NCI-H524 treated with DMSO at 0.1 percent for 48 hours (cell line): ENCODE measurements at regions not wholly inside any gene's neighbourhood (a gene's known extent, or its start where the extent isn't known, plus 50 kb on each side); places are given as distances from the start of the nearest gene placed in this dataset.
A peak's percentile ranks its signal among the peaks of the same experiment; 100 is the strongest.
"Not testable (repeated sequence)": the region's sequence is repeated elsewhere in the genome, so short reads cannot be mapped to it uniquely, and the experiment has no call there.

ENCODE experiments used
- DNase-seq: peaks from one replicate; lab custom pipeline; 2025; lab: John Stamatoyannopoulos, UW

DNA sequence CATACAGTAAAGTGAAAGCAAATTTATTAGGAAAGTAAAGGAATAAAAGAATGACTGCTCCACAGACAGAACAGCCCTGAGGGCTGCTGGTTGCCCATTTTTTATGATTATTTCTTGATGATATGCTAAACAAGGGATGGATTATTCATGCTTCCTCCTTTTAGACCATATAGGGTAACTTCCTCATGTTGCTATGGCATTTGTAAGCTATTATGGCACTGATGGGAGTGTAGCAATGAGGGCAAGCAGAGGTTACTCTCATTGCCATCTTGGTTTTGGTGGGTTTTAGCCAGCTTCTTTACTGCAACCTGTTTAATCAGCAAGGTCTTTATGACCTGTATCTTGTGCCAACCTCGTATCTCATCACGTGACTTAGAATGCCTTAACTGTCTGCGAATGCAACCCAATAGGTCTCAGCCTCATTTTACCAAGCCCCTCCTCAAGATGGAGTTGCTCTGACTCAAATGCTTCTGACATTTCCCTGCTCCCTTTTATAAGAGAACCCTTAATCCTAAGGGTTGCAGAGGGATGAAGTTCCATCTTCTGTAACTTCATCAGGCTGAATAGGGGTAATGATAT is 280.1 kb upstream of the RGS17 start:
- DNase-seq: no peak

DNA sequence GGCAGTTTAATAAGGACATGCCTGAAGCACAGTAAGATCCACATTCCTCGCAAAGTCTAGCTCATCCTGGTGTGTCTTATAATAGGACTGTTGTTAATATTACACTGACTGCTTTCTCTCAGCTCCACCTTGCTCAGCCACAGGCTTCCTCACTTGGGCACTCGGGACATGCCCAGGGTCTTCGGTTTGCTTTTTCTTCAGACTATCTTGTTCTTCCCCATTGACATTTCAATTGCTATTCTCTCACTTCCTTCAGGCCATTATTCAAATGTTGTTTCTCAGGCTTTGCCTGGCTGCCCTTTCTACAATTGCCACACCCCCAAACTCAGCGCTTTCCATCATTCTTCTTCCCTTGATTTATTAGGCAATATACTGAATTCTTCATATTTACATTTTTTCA is 274.8 kb upstream of the RGS17 start:
- no peak for DNase-seq

DNA sequence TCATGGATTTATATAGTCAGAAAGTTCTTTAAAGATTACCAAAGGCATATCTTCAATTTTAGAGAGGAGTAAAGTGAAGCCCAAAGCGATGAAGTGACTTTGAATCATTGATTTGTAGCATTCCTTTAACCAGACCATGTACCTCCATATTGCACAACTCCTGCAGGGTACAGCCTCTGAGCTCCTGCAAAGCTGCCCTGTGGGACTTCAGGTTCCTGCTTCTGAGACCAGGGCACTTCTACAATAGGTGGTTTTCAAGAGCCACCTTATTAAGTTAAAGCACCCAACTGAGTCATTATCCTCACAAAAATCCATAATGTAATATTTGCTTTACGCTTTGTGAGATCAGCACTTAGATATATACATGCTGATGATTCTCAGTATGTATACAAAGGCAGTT is 270.7 kb upstream of the RGS17 start:
- DNase-seq: no peak

DNA sequence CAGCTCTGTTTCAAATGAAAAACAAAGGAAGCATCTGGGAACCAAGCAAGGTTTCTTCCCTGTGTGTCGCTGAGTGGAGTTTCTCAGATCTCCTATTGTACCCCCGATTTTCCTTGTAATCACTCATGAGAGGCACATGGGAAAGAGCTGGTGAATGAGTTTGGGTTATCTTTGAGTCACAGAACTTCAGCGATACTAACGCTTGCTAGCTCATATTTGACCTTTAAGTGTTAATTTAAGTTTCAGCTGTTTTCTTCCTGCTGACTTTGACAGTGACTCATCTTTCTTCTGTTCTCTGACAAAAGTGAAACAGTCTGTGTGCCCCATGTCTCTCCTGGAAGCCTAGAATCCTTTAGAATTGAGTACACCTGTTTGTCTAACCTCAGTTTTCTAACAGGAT is 261.1 kb upstream of the RGS17 start:
- no peak for DNase-seq

DNA sequence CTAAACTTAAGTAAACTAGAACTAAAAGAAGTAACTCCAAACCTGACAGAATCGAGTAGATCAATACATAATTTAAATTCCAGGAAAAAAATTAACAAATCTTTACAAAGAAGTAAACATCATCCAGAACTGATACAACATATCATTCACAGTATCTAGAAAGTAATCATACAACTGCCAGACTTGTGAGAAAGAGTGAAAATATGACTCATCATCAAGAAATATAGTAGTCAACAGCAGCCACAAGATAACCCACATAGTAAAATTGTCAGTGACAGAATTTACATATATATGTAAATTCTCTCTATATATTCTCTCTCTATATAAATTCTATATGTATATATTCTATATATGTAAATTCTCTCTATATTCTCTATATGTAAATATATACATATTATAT is 242.8 kb upstream of the RGS17 start:
- no peak for DNase-seq

DNA sequence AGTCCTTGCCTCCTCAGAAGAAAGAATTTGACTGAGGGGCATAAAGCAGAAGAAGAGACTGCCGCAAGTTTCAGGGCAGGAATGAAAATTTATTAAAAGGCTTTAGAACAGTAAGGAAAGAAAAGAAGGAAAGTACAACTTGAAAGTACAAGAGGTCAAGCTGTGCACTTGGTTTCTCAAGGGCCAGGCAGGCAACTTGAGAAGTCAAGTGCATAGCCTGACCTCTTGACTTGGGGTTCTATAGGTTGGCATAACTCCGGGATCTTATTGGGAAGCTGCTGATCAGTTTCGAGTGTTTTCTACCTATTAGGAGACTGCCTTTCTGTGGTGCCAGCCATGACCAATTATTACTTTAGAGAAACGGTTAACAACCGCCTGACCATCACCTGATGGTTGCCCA is 237.0 kb upstream of the RGS17 start:
- no peak for DNase-seq

DNA sequence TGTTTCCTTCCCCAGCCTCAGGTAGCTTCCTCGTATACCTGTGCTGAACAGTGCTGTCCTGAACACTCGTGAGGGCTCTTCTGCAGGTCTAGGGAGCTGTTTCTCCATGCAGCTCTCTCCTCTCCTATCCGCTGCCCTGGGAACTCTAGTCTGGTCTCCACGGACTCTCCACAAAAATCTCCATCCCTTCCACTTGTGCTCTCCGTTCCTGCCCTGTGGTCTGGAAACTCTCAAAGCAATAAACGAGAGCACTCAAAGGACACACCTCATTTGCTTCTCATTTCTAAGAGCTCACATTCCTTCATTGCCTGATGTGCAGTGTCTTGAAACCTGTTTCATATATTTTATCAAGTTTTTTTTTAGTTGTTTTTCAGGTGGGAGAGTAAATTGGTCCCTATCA is 235.9 kb upstream of the RGS17 start:
- no peak for DNase-seq

DNA sequence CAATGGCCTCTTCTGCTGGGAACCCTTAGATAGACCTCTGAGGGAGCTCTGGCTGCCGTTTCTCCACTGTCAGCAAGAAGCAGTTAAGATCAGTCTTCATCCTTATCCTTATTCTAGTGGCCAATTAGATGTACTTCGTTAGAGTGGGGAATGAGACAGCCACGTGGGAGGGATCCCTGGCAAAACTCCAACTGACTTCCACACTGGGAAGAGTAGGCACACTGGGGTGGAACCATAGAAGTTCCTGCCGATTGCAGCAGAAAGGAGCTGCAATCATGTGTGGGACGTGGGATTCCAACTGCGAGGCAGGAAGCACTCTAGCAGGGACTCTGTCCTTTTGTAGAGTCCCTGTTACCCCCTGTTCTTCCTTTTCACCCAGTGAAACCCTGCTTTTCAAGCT is 226.3 kb upstream of the RGS17 start:
- DNase-seq: no peak

DNA sequence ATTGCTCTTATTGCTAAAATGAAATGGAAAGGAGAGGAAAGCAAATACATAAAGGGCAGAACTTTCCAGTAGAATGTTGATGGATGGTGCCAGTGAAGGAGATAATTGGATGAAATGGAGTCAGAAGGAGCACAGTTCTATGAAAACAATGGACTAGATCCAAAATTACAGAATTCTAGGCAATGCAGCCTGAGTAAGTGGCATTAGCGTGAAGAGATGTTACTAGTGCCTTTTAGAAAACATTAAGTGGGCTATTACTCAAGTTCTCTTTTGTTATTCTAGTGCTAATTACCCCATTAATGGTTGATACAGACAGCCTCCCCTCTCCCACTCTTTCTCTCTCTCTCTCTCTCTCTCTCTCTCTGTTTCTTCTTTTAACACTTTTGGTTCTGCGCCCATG is 209.5 kb upstream of the RGS17 start:
- no peak for DNase-seq

DNA sequence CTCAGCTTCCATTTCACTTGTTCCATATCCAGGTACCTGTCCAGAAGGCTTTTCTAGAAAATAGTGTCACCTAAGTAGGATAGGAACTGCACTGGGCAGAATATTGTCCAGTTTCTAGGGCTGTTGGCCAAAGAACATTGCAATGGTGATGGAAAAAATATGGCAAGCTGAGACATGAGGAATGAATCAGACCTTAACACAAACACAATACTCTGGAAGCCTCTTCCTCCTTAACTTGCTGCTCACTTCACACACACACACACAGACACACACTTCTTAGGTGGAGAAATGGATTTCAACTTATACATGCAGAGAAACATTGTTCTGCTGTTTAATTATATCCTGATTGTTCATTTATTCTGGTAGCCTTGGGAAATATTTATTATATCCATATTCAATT is 203.0 kb upstream of the RGS17 start:
- DNase-seq: no peak

DNA sequence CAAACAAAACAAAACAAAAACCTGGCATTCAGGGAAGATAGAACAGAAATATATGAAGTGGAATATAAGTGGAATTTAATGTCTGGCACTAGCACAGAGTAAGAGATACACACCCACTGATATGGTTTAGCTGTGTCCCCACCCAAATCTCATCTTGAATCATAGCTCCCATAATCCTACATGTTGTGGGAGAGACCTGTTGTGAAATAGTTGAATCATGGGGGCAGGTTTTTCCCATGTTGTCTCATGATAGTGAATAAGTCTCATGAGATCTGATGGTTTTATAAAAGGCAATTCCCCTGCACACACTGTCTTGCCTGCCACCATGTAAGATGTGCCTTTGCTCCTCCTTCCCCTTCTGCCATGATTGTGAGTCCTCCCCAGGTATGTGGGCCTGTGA is 200.1 kb upstream of the RGS17 start:
- not testable (repeated sequence) for DNase-seq

DNA sequence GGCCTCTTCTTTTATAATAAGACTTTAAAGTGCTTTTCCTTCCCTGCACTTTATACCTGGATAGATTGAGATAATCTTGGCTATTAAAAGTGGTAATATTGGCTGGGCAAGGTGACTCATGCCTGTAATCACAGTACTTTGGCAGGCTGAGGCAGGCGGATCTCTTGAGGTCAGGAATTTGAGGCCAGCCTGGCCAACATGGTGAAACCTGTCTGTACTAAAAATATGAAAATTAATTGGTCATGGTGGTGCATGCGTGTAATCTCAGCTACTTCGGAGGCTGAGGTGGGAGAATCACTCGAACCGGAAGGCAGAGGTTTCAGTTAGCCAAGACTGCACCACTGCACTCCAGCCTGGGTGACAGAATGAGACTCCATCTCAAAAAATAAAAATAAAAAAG is 197.1 kb upstream of the RGS17 start:
- DNase-seq: no peak

DNA sequence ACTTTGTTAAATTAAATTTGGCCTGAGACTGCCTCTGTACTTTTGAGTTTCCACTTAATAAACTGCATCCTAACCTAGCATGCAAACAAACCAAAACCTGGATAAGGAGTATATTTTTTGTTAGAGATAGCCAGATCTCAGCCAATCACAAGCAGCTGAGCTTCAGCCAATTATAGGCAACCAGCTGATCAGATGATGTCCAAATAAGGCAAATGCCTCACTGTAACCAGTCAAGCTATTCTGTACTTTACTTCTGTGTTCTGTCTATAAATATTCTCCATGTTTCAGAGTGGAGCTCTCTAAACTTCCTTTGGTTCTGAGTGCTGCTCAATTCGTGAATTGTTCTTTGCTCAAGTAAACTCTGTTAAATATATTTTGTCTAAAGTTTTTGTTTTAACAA is 194.6 kb upstream of the RGS17 start:
- no peak for DNase-seq

DNA sequence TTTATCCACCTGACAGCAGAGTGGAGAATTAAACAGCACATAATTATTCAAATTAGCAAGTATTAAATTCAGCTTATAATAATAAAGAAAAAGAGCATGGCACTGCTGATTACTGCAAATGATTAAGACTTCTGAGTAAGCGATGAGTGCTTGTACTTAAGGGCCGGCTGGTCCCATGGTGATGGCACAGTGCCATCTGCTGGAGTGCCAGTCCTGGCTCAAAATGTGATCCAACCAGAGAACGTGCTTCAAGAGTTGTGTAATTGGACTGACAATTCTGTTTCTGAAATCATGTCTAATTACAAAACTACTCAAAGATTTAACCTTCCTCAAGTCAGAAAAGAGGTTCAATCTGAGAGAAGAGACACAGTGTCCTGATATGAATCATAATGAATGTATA is 181.6 kb upstream of the RGS17 start:
- DNase-seq: peak; percentile 48

DNA sequence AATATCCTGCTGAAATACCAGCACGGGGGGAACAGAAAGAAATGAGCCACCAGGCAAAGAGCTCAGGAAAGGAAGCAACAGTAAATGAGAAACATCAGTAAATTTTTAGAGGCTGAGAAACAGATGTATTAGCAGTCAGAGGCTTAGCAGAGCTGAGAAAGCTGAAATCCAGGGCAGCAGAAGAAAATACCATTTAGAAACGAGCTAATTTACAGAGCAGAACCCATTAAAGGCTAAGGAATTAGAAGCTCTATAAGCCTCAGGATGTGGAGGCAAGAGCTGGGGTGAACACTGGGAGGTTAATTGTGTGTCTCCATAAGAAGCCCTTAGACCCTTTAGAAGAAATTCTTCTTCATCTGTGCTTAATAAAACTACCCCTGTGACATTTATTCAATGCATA is 178.6 kb upstream of the RGS17 start:
- no peak for DNase-seq

DNA sequence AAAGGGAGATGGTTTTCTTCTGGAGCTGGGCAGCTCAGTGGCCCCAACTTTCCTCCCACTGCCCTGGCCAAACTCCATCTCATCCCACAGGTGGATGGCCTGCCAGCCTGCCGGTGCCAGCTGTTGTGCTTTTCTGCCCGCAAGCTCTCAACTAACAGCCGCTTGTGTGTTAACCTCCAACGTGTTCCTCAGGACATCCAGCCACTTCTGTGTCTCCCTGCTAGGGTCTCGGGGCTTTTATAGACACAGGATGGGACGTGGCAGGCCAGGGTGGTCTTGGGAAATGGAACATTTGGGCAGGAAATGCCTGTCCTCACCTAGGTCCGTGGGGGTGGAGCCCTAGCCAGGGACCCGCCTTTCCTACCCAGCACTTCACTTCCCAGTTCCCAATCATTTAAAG is 171.1 kb upstream of the RGS17 start:
- no peak for DNase-seq

DNA sequence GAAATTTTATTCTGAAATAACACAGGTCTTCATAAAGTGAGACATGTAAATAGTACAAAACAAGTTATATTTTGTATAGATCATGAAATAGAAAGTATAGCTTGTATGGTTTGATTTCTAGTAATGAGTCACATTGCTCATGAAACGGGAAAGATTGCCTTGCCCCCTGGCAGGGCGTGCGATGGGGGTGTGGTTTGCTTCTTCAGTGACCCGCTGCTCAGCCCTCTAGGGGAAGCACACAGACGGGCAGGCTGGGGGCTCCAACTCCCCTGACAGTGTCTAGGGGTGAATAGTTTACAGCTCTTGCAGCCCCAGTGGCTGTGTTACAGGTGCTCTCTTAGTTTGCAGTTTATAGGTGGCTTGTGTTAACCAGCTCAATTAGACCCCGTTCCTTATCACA is 170.5 kb upstream of the RGS17 start:
- DNase-seq: no peak

DNA sequence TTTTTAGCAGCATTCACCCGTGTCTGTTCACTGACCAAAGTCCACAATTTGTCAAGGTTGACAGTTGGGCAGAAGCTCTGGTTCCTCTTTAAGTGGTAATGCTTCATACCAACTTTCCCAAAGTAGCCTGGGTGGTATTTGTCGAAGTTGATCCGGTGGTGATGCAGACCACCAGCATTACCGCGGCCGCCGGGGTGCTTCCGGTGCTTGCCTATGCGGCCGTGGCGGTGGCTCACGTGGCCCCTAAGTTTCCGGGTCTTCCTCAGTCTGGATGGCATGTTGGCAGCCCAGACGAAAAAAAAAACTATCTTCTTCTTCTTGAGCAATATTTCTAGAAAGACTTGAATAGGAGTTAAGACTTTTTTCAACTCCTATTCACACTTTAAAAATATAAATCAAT is 151.4 kb upstream of the RGS17 start:
- DNase-seq: not testable (repeated sequence)

DNA sequence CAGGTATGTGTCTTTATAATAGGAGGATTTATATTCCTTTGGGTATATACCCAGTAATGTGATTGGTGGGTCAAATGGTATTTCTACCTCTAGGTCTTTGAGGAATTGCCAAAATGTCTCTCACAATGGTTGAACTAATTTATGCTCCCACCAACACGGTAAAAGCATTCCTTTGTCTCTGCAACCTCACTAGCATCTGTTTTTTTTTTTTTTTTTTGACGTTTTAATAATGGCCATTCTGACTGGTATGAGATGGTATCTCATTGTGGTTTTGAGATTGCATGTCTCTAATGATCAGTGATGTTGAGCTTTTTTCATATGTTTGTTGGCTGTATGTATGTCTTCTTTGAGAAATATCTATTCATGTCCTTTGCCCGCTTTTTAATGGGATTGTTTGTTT is 144.9 kb upstream of the RGS17 start:
- DNase-seq: no peak

DNA sequence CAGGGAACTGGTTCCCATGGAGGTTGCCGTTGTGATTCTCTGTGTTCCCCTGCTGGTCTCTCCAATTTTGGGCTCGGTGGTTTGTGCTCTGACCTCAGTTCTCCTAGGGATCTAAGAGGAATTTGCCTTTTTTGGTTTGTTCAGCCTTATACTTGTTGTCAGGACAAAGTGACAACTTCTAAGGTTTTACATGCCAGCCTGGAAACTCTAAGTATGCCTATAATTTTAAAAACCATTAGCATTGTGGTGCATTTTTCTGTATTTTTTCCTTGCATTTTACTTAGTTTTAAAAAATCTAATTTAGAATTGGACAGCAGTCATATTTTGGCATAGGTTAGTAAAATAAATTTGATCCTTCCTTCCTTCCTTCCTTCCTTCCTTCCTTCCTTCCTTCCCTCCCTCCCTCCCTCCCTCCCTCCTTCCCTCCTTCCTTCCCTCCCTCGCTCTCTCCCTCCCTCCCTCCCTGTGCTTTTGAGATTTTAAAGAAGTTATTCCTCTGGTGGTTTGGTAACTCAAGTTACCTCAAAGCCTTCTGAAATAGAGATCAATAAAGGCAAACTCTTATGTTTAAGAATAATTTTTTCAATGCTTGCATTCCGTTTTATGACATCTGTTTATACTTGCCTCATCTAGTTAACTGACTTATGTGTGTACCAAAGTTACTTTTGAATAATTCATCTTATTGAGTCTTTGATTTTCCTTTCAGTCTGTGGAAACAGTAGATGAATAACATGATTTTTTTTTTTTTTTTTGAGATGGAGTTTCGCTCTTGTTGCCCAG is 141.3 kb upstream of the RGS17 start:
- no peak for DNase-seq

DNA sequence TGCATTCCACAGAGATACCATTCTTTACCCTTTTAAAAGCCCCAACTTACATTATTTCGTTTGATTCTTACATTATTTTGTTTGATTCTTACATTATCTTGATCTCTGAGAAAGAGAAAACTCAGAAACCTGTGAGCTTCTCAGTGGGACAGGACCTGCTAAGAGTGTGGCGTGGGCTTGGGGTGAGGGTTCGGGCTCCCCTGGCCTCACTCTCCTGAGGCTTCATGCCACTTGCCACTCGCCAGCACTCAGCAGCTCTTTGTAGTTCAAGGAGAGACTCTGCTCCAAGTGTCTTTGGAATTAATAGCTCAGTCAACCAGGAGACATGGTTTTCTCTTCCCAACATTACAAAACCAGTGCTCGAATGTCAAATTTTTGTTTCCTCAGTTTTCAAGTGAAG is 132.4 kb upstream of the RGS17 start:
- DNase-seq: no peak

DNA sequence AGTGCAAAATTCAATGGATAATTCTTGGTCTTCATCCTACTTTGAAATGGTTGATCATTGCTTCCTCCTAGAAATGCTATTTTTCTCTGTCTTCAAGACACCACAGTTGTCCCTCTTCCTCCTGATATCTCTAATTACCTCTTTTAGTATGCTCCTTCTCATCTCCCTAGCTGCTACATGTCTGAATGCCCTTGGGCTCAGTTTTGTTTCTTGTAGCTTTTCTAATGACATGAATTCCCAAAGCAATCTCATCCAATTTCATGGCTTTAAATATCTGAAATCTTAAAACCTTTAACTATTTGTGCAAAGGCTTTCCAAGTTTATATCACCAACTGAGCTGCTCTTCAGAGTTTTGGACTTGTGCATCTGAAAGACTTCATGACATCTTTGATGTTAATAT is 120.2 kb upstream of the RGS17 start:
- DNase-seq: no peak

DNA sequence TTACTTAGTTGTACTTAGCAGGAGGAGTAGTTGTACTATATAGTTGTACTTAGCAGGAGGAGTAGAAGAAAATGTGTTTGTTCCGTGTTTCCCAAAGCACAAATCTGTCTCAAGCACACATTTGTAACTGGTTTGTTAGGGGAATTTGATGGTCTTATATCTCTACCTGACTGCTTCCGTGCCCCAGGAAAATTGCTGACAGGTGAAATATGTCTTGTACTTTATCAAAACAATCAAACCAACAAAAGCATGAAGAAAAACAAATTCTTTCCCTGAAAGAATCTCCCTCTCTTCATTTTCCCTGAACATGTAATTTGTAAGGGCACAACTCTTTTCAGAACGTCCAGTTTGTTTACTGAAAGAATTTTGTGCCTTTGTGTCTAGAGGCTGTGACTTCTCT is 106.6 kb upstream of the RGS17 start:
- DNase-seq: no peak

DNA sequence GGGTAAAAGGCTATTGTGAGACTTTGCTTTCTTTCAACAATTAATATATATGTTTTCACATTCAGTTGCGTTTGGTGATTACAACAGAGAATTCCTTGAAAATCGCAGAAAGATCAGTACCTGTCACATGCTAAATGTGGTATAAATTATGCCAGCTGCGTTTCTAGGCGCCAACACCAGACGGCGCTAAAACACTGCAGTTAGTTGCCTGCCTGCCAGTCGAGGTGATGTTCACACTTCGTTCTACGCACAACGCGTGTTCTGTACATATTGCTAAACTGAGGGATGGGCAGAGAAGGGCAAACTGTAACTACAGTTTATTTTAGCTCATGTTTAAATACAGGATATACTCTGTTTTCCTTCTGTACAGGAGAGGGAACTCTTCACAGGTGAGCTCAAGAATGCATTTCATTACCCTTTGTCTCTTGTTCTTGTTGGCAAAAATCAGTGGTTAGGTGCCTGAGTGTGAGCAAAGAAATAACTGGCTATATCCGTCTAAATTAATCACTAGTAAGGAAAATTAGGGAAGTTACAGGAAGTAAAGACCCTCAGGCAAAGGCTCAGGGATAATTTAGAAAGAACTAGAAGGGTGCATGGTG is 100.1 kb upstream of the RGS17 start:
- DNase-seq: no peak
